HepG2 (cell line): ENCODE measurements at regions not wholly inside any gene's neighbourhood (a gene's known extent, or its start where the extent isn't known, plus 50 kb on each side); places are given as distances from the start of the nearest gene placed in this dataset.

ENCODE experiments used
- ATAC-seq: fragments of 200-7000 bp; cut with Tn5 transposase; 3 replicates; pipeline ENCODE4 v1.9.1; 2020; ENCODE audit warnings: mild to moderate bottlenecking, moderate library complexity
- BruUV-seq: library from RNA; stranded (reverse); fragments of 400-500 nt; replicated peaks from 2 replicates; lab custom pipeline; 2021; lab: Mats Ljungman, UMichigan
- CTCF ChIA-PET: fragments of 300-600 bp; formaldehyde crosslinking; extraction: SDS; loops from one replicate; lab custom pipeline; 2021; ENCODE audit warnings: low total read pairs, inconsistent platforms, low intra/inter-chr PET ratio; lab: Yijun Ruan, JAX
- POLR2A ChIA-PET: fragments of 350-600 bp; sonication (Branson Sonifier 250); formaldehyde crosslinking; loops from one replicate; lab custom pipeline; 2020; ENCODE audit warnings: antibody characterized with exemption, inconsistent platforms; lab: Yijun Ruan, JAX
- DNase-seq: peaks from one replicate; pipeline ENCODE4 v3.0.0-alpha.2; 2015; ENCODE audit warnings: low spot score
- FAIRE-seq: peaks from 3 replicates; lab custom pipeline; 2011; peaks lifted over from hg19 to GRCh38; lab: Jason Lieb, UNC
- H2AFZ ChIP-seq: one replicate; pipeline ENCODE4 v1.6.1; 2011; ENCODE audit warnings: low read length, inconsistent platforms
- H3K27ac ChIP-seq: fragments of 300-600 bp; 3 replicates; pipeline ENCODE4 v1.8.0; 2011; ENCODE audit warnings: mixed run types, mild to moderate bottlenecking, mixed read lengths, low read length, inconsistent platforms; ENCODE audit not compliant: insufficient read depth; ENCODE audit errors: extremely low read length
- H3K27me3 ChIP-seq, 2 experiments: fragments of 200-600 bp in 1 of 2; 2 replicates in 1 of 2; 3 replicates in 1 of 2; pipeline versions ENCODE4 v1.6.0 to v1.8.0; 2011; ENCODE audit warnings: low read length in 2 of 2, mild to moderate bottlenecking in 2 of 2, moderate library complexity in 2 of 2, inconsistent platforms in 1 of 2; ENCODE audit not compliant: insufficient read depth in 2 of 2, control insufficient read depth in 1 of 2
- H3K36me3 ChIP-seq, 2 experiments: fragments of 200-600 bp in 1 of 2; replicated peaks in 1 of 2; 2 replicates in 1 of 2; 3 replicates in 1 of 2; pipeline versions ENCODE4 v1.5.1 to v1.8.0; 2011; ENCODE audit warnings: low read length in 2 of 2, inconsistent platforms in 1 of 2; ENCODE audit not compliant: insufficient read depth in 2 of 2, control insufficient read depth in 1 of 2
- H3K4me1 ChIP-seq: 2 replicates; pipeline ENCODE4 v1.5.1; 2012; ENCODE audit warnings: low read length, inconsistent platforms; ENCODE audit not compliant: insufficient read depth
- H3K4me2 ChIP-seq: 2 replicates; pipeline ENCODE4 v1.6.0; 2011; ENCODE audit warnings: low read depth, low read length, inconsistent platforms
- H3K4me3 ChIP-seq, 3 experiments: fragments of 200-600 bp in 1 of 3; sonication (generic), shearing (Covaris generic) in 1 of 3; replicated peaks in 1 of 3; 2 replicates each; pipeline ENCODE4 v1.5.1; 2011 to 2016; ENCODE audit warnings: low read length in 3 of 3, inconsistent platforms in 2 of 3, low read depth in 2 of 3, mild to moderate bottlenecking in 2 of 3, control low read depth in 1 of 3, mixed read lengths in 1 of 3; ENCODE audit not compliant: insufficient read depth in 1 of 3
- H3K79me2 ChIP-seq: one replicate; pipeline ENCODE4 v1.6.1; 2011; ENCODE audit warnings: low read length, inconsistent platforms; ENCODE audit not compliant: insufficient read depth
- H3K9ac ChIP-seq: 2 replicates; pipeline ENCODE4 v1.6.0; 2011; ENCODE audit warnings: mild to moderate bottlenecking, low read depth, low read length, inconsistent platforms; ENCODE audit not compliant: insufficient read depth
- H3K9me3 ChIP-seq: 2 replicates; pipeline ENCODE4 v1.5.1; 2012; ENCODE audit warnings: mild to moderate bottlenecking, low read length
- H4K20me1 ChIP-seq: 2 replicates; pipeline ENCODE4 v1.6.0; 2011; ENCODE audit warnings: inconsistent platforms, mild to moderate bottlenecking, low read length, moderate library complexity; ENCODE audit not compliant: insufficient read depth
- HNRNPUL1 ChIP-seq: fragments of 200-400 bp; formaldehyde crosslinking; IDR thresholded peaks from 2 replicates; pipeline ENCODE4 v1.6.1; 2017; ENCODE audit warnings: low read depth, mild to moderate bottlenecking, low read length, moderate library complexity
- HOXA7 ChIP-seq: sonication (generic); formaldehyde crosslinking; IDR thresholded peaks from 2 replicates; pipeline ENCODE4 v1.8.1; 2022; ENCODE audit warnings: mild to moderate bottlenecking, missing genetic modification reagents, moderate library complexity
- MAFF ChIP-seq: IDR thresholded peaks from 2 replicates; pipeline ENCODE4 v1.6.1; 2011; ENCODE audit warnings: low read depth, low read length, improper control_type of control experiment
- MXD4 ChIP-seq: IDR thresholded peaks from 2 replicates; pipeline ENCODE4 v1.6.1; 2016; ENCODE audit warnings: mild to moderate bottlenecking, missing biosample characterization, missing genetic modification reagents
- SP2 ChIP-seq: sonication (generic); formaldehyde crosslinking; IDR thresholded peaks from 2 replicates; pipeline ENCODE4 v1.5.1; 2020; ENCODE audit warnings: mild to moderate bottlenecking, missing genetic modification reagents
- ZNF10 ChIP-seq: sonication (generic); formaldehyde crosslinking; IDR thresholded peaks from 2 replicates; pipeline ENCODE4 v1.4.0; 2020; ENCODE audit warnings: mild to moderate bottlenecking, low read depth, missing genetic modification reagents, borderline replicate concordance
- WGBS: methylation state at CpG from one replicate; pipeline ENCODE4 v1.1.6; 2017; ENCODE audit warnings: low lambda C conversion rate; 5-methylcytosine and 5-hydroxymethylcytosine counted together
- in situ Hi-C: cut with HindIII; loops from 2 replicates; pipeline ENCODE4 v1.10.0; 2017; ENCODE audit warnings: low pct_unique_long_range_greater_than_20kb; ENCODE audit not compliant: extremely low pct_ligation_motif_present
- intact Hi-C: fragments of 100-400 bp; cut with micrococcal nuclease; formaldehyde crosslinking; loops from one replicate; pipeline ENCODE4 v1.10.0; 2022; ENCODE audit not compliant: unreplicated experiment
- TF ChIP-seq, protein P1 (sequence below): IDR thresholded peaks from 2 replicates; pipeline ENCODE4 v1.6.1; 2018; ENCODE audit warnings: missing genetic modification reagents
- TF ChIP-seq, protein P2 (sequence below): sonication (generic); formaldehyde crosslinking; IDR thresholded peaks from 2 replicates; pipeline ENCODE4 v1.9.0; 2022; ENCODE audit warnings: low read depth, missing genetic modification reagents
- TF ChIP-seq, protein P3 (sequence below): sonication (generic); formaldehyde crosslinking; conservative IDR thresholded peaks from 2 replicates; pipeline ENCODE4 v1.8.0; 2022; ENCODE audit warnings: low read depth, missing genetic modification reagents
- TF ChIP-seq, protein P4 (sequence below): sonication (generic); formaldehyde crosslinking; IDR thresholded peaks from 2 replicates; pipeline ENCODE4 v1.4.0; 2020; ENCODE audit warnings: mild to moderate bottlenecking, missing genetic modification reagents
- TF ChIP-seq, protein P5 (sequence below): sonication (generic); formaldehyde crosslinking; IDR thresholded peaks from 2 replicates; pipeline ENCODE4 v1.4.0; 2020; ENCODE audit warnings: missing genetic modification reagents, borderline replicate concordance

DNA sequence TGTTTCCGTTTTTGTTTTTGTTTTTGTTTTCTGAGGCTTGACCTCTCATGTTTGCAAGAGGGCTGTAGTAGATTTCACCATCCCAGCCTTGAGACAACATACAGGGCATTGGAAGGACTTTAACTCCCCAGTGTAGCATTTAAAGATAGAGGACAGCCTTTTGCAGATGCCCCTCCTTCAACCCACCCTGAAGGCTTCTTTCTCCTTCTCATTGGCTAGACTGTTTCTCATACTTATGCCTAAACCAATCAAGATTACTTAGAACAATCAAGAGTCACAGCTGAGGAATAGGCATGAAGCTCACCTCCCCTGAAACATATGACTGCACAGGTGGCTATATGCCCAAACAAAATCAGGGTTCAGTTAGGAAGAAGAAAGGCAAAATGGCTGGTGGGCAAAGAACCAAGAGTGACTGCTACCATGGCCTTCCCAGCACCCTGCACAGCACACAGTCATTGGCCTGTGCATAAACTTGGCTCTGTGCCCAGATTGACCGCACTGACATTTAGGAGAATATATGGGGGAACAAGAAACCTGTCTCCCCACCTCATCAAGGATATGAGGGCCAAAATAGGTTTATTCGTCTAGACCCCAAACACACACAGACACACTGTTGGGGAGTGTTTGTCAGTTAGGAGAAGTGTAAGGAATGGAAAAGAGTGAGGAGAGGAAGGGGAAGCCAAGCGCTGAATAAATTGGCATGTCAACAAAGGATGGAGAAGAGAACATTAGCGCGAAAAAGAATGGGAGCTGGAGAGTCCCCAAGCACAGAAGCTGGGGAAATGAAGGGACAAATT is 137.3 kb upstream of the RANBP3L start:
- FAIRE-seq (no peak), DNase-seq (no peak), ATAC-seq (no peak)
- ChIA-PET POLR2A (no interaction called here), CTCF (no interaction called here)
- Histone ChIP-seq H3K27me3 (no peaks in the 10 kb centered on the region), H3K27ac (no peak overlapping the region), H4K20me1 (no peaks in the 10 kb centered on the region), H2AFZ (no peak overlapping the region), H3K4me2 (no peak overlapping the region), H3K9ac (no peak overlapping the region), H3K9me3 (no peaks in the 10 kb centered on the region; the same call in 1 of the 2 replicates), H3K4me1 (peaks cover 13% of the 10 kb centered on the region), H3K36me3 (no peaks in the 10 kb centered on the region), H3K4me3 (no peak overlapping the region), H3K79me2 (no peaks in the 10 kb centered on the region)
- in situ Hi-C loops (no loop called here), intact Hi-C loops (no loop called here)
- WGBS: 70% methylated on average over 6 of the region's 6 CpGs
- no TSS peak for BruUV-seq
- TF ChIP-seq HOXA7 (CRISPR knock-in tag): no peak
- TF ChIP-seq, protein P1, sequence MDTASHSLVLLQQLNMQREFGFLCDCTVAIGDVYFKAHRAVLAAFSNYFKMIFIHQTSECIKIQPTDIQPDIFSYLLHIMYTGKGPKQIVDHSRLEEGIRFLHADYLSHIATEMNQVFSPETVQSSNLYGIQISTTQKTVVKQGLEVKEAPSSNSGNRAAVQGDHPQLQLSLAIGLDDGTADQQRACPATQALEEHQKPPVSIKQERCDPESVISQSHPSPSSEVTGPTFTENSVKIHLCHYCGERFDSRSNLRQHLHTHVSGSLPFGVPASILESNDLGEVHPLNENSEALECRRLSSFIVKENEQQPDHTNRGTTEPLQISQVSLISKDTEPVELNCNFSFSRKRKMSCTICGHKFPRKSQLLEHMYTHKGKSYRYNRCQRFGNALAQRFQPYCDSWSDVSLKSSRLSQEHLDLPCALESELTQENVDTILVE (CRISPR knock-in tag): no peak
- TF ChIP-seq SP2 (CRISPR knock-in tag): no peak
- no peak for TF ChIP-seq HNRNPUL1
- TF ChIP-seq ZNF10 (CRISPR knock-in tag): no peak
- TF ChIP-seq, protein P2, sequence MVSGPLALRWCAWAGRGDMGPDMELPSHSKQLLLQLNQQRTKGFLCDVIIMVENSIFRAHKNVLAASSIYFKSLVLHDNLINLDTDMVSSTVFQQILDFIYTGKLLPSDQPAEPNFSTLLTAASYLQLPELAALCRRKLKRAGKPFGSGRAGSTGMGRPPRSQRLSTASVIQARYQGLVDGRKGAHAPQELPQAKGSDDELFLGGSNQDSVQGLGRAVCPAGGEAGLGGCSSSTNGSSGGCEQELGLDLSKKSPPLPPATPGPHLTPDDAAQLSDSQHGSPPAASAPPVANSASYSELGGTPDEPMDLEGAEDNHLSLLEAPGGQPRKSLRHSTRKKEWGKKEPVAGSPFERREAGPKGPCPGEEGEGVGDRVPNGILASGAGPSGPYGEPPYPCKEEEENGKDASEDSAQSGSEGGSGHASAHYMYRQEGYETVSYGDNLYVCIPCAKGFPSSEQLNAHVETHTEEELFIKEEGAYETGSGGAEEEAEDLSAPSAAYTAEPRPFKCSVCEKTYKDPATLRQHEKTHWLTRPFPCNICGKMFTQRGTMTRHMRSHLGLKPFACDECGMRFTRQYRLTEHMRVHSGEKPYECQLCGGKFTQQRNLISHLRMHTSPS: no peak
- TF ChIP-seq, protein P3, sequence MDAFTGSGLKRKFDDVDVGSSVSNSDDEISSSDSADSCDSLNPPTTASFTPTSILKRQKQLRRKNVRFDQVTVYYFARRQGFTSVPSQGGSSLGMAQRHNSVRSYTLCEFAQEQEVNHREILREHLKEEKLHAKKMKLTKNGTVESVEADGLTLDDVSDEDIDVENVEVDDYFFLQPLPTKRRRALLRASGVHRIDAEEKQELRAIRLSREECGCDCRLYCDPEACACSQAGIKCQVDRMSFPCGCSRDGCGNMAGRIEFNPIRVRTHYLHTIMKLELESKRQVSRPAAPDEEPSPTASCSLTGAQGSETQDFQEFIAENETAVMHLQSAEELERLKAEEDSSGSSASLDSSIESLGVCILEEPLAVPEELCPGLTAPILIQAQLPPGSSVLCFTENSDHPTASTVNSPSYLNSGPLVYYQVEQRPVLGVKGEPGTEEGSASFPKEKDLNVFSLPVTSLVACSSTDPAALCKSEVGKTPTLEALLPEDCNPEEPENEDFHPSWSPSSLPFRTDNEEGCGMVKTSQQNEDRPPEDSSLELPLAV (CRISPR knock-in tag): no peak
- no peak for TF ChIP-seq MAFF
- TF ChIP-seq, protein P4, sequence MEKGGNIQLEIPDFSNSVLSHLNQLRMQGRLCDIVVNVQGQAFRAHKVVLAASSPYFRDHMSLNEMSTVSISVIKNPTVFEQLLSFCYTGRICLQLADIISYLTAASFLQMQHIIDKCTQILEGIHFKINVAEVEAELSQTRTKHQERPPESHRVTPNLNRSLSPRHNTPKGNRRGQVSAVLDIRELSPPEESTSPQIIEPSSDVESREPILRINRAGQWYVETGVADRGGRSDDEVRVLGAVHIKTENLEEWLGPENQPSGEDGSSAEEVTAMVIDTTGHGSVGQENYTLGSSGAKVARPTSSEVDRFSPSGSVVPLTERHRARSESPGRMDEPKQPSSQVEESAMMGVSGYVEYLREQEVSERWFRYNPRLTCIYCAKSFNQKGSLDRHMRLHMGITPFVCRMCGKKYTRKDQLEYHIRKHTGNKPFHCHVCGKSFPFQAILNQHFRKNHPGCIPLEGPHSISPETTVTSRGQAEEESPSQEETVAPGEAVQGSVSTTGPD (CRISPR knock-in tag): no peak
- TF ChIP-seq, protein P5, sequence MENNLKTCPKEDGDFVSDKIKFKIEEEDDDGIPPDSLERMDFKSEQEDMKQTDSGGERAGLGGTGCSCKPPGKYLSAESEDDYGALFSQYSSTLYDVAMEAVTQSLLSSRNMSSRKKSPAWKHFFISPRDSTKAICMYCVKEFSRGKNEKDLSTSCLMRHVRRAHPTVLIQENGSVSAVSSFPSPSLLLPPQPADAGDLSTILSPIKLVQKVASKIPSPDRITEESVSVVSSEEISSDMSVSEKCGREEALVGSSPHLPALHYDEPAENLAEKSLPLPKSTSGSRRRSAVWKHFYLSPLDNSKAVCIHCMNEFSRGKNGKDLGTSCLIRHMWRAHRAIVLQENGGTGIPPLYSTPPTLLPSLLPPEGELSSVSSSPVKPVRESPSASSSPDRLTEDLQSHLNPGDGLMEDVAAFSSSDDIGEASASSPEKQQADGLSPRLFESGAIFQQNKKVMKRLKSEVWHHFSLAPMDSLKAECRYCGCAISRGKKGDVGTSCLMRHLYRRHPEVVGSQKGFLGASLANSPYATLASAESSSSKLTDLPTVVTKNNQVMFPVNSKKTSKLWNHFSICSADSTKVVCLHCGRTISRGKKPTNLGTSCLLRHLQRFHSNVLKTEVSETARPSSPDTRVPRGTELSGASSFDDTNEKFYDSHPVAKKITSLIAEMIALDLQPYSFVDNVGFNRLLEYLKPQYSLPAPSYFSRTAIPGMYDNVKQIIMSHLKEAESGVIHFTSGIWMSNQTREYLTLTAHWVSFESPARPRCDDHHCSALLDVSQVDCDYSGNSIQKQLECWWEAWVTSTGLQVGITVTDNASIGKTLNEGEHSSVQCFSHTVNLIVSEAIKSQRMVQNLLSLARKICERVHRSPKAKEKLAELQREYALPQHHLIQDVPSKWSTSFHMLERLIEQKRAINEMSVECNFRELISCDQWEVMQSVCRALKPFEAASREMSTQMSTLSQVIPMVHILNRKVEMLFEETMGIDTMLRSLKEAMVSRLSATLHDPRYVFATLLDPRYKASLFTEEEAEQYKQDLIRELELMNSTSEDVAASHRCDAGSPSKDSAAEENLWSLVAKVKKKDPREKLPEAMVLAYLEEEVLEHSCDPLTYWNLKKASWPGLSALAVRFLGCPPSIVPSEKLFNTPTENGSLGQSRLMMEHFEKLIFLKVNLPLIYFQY (CRISPR knock-in tag): no peak
- no peak for TF ChIP-seq MXD4 (CRISPR knock-in tag)
